ENCODE measurements at regions not wholly inside any gene's neighbourhood (a gene's known extent, or its start where the extent isn't known, plus 50 kb on each side); places are given as distances from the start of the nearest gene placed in this dataset.

- intact Hi-C loops (cut with DNase I) = no loop called here
- no peak for DNase-seq (ENCODE audit: low spot score)
Measured at GRCh38 chr12:130097342-130097741, 64.9 kb upstream of the FZD10 start.

DNA sequence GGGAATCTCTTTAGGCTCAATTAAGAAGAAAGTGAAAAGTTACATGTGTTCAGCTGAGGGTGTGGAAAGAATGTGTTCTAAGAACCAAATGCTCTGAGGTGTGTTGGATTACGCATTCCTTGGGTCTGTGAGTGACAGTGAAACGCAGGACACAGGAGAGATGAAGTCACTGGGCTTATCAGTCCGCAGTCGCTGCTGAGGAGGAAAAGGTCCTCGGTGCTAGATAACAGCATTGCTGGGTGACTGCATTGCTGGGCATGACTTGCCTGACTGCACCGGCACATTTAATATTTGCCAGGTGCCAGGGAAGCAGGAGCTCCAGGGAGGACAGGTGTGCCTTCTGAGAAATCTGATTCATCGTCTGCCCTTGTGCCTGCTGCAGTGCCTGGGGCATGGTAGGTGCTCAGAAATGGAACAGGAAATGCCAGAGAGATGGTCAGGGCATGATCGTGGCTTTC is 64.4 kb upstream of the FZD10 start:
- intact Hi-C loops (cut with DNase I) = no loop called here

GRCh38 chr12:130098301-130099005 is 63.8 kb upstream of the FZD10 start:
- DNase-seq (ENCODE audit: low spot score) = no peak
- intact Hi-C loops (cut with DNase I) = no loop called here

More for the DNA sequence above, 64.4 kb upstream of the FZD10 start:
- no peak for DNase-seq (ENCODE audit: low spot score)

- no peak for DNase-seq (ENCODE audit: low spot score)
- intact Hi-C loops (cut with DNase I) = no loop called here
Measured at GRCh38 chr12:130100634-130101362, 61.5 kb upstream of the FZD10 start.

DNA sequence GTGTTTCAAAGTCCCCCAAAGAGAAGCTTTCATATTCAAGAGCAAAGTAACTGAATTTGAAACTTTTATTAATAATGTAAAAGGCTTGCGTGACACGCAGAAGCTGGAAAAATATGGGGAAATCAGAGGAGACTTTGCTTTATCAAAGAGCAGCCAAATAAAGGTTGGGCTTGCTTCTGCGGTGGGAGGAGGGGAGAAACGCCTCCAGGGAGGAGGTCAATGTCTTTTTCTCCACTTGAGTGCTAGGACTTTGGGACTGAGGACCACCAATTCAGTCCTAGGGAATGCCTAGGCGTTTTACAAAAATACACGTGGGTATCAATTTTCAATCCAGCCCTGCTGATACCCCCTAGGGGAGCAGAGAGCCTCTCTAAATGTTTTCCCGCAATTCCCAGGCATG is 60.9 kb upstream of the FZD10 start:
- intact Hi-C loops (cut with DNase I) = no loop called here
- no peak for DNase-seq (ENCODE audit: low spot score)

- no peak for DNase-seq (ENCODE audit: low spot score)
- intact Hi-C loops (cut with DNase I) = no loop called here
Measured at GRCh38 chr12:130102266-130102665, 60.0 kb upstream of the FZD10 start.

GRCh38 chr12:130104571-130105106 is 57.6 kb upstream of the FZD10 start:
- DNase-seq (ENCODE audit: low spot score) = no peak
- intact Hi-C loops (cut with DNase I) = no loop called here

- intact Hi-C loops (cut with DNase I) = no loop called here
- DNase-seq (ENCODE audit: low spot score) = no peak
Measured at GRCh38 chr12:130109062-130109945, 53.0 kb upstream of the FZD10 start.

GRCh38 chr12:130110914-130111313 is 51.4 kb upstream of the FZD10 start:
- DNase-seq (ENCODE audit: low spot score) = no peak
- intact Hi-C loops (cut with DNase I) = no loop called here

- DNase-seq (ENCODE audit: low spot score) = no peak
- intact Hi-C loops (cut with DNase I) = no loop called here
Measured at GRCh38 chr12:130111965-130112496, 50.2 kb upstream of the FZD10 start.
